DMS 273 treated with DMSO at 0.1 percent for 48 hours (cell line): ENCODE measurements at regions not wholly inside any gene's neighbourhood (a gene's known extent, or its start where the extent isn't known, plus 50 kb on each side); places are given as distances from the start of the nearest gene placed in this dataset.
A peak's percentile ranks its signal among the peaks of the same experiment; 100 is the strongest.

Experiments used
- DNase-seq: peaks from one replicate; lab custom pipeline; 2025; lab: John Stamatoyannopoulos, UW

- DNase-seq = no peak
These were observed 1107.3 kb upstream of the NRXN1 start for GRCh38 chr2:52139241-52139640.

- DNase-seq = no peak
These were observed 1103.3 kb upstream of the NRXN1 start for GRCh38 chr2:52135235-52135634.

GRCh38 chr2:52128081-52128480, 1096.1 kb upstream of the NRXN1 start:
- DNase-seq = no peak

- no peak for DNase-seq
These were observed 1095.6 kb upstream of the NRXN1 start for GRCh38 chr2:52127527-52127926.

GRCh38 chr2:52117299-52117698, 1085.4 kb upstream of the NRXN1 start:
- no peak for DNase-seq

GRCh38 chr2:52115750-52116149, 1083.8 kb upstream of the NRXN1 start:
- no peak for DNase-seq

GRCh38 chr2:52113338-52113737, 1081.4 kb upstream of the NRXN1 start:
- no peak for DNase-seq

GRCh38 chr2:52112141-52112540, 1080.2 kb upstream of the NRXN1 start:
- DNase-seq = no peak

- DNase-seq = peak; percentile 45
These were observed 1075.2 kb upstream of the NRXN1 start for GRCh38 chr2:52107124-52107523.

- no peak for DNase-seq
These were observed 1065.1 kb upstream of the NRXN1 start for GRCh38 chr2:52097071-52097470.

- DNase-seq = no peak
These were observed 1052.8 kb upstream of the NRXN1 start for GRCh38 chr2:52084759-52085158.

GRCh38 chr2:52083214-52083613, 1051.3 kb upstream of the NRXN1 start:
- no peak for DNase-seq

GRCh38 chr2:52082646-52083045, 1050.7 kb upstream of the NRXN1 start:
- no peak for DNase-seq

- no peak for DNase-seq
These were observed 1047.7 kb upstream of the NRXN1 start for GRCh38 chr2:52079602-52080001.

- DNase-seq = no peak
These were observed 1045.2 kb upstream of the NRXN1 start for GRCh38 chr2:52077159-52077558.

- DNase-seq = no peak
These were observed 1042.3 kb upstream of the NRXN1 start for GRCh38 chr2:52074130-52074719.

GRCh38 chr2:52072949-52073348, 1041.0 kb upstream of the NRXN1 start:
- DNase-seq = no peak

GRCh38 chr2:52070665-52071064, 1038.7 kb upstream of the NRXN1 start:
- no peak for DNase-seq

- DNase-seq = no peak
These were observed 1032.3 kb upstream of the NRXN1 start for GRCh38 chr2:52064234-52064633.

GRCh38 chr2:52054824-52055223, 1022.9 kb upstream of the NRXN1 start:
- DNase-seq = no peak

- no peak for DNase-seq
These were observed 1004.9 kb upstream of the NRXN1 start for GRCh38 chr2:52036853-52037252.

- DNase-seq = no peak
These were observed 1004.1 kb upstream of the NRXN1 start for GRCh38 chr2:52036024-52036423.

GRCh38 chr2:52035391-52035790, 1003.5 kb upstream of the NRXN1 start:
- no peak for DNase-seq

GRCh38 chr2:52034706-52035105, 1002.8 kb upstream of the NRXN1 start:
- no peak for DNase-seq

- no peak for DNase-seq
These were observed 990.1 kb upstream of the NRXN1 start for GRCh38 chr2:52022006-52022405.
